Stomach (tissue), 8 donors: ENCODE measurements at regions not wholly inside any gene's neighbourhood (a gene's known extent, or its start where the extent isn't known, plus 50 kb on each side); places are given as distances from the start of the nearest gene placed in this dataset.

Experiments
- DNase-seq, 2 donors: peaks; one replicate each; pipeline versions ENCODE4 v3.0.0 to v3.0.0-alpha.2; 2013 to 2019
- H3K27ac ChIP-seq, 5 donors: fragments of 200-600 bp in 4 of 5; sonication (generic) in 4 of 5; one replicate each; pipeline ENCODE4 v1.5.1; 2013 to 2019; ENCODE audit warnings: mild to moderate bottlenecking in 1 of 5, moderate library complexity in 1 of 5
- H3K27me3 ChIP-seq, 3 donors: fragments of 200-600 bp; sonication (generic); one replicate each; pipeline ENCODE4 v1.5.1; 2017 to 2019; ENCODE audit warnings: mixed run types in 1 of 3
- H3K36me3 ChIP-seq, 4 donors: fragments of 200-600 bp; sonication (generic); 1 replicate in 3 of 4; 2 replicates in 1 of 4; pipeline ENCODE4 v1.5.1; 2016 to 2019
- H3K4me1 ChIP-seq, 4 donors: fragments of 200-600 bp; sonication (generic); one replicate each; pipeline ENCODE4 v1.5.1; 2016 to 2019
- H3K4me3 ChIP-seq, 4 donors: fragments of 200-600 bp; sonication (generic) in 3 of 4; one replicate each; pipeline ENCODE4 v1.5.1; 2016 to 2019; ENCODE audit warnings: mild to moderate bottlenecking in 1 of 4
- H3K9me3 ChIP-seq, 4 donors: fragments of 200-600 bp; sonication (generic); one replicate each; pipeline ENCODE4 v1.5.1; 2016 to 2019
- EP300 ChIP-seq: sonication (generic); formaldehyde crosslinking; IDR thresholded peaks from one replicate; pipeline ENCODE4 v1.6.1; 2017; ENCODE audit warnings: antibody characterized with exemption
- POLR2A ChIP-seq, 4 donors: fragments of 450-650 bp; IDR thresholded peaks; one replicate each; pipeline ENCODE4 v1.6.1; 2016; ENCODE audit warnings: antibody characterized with exemption in 4 of 4, control low read depth in 2 of 4, mild to moderate bottlenecking in 1 of 4, moderate library complexity in 1 of 4
- POLR2AphosphoS5 ChIP-seq, 3 donors: sonication (generic); formaldehyde crosslinking; IDR thresholded peaks; one replicate each; pipeline ENCODE4 v1.6.1; 2016; ENCODE audit warnings: antibody characterized with exemption in 3 of 3
- WGBS, 5 donors: extraction: QIAGEN DNeasy Blood & Tissue Kit in 3 of 5; methylation state at CpG; one replicate each; pipeline versions ENCODE4 v1.1.5 to v1.1.7; 2013 to 2018; 5-methylcytosine and 5-hydroxymethylcytosine counted together
- intact Hi-C: fragments of 100-400 bp; cut with DNase I; formaldehyde crosslinking; loops from one replicate; pipeline ENCODE4 v1.15.1; 2023; ENCODE audit warnings: low total_unique reads
- TF ChIP-seq, protein P1 (sequence below), 7 experiments: fragments of 450-650 bp in 4 of 7; fragments of 200-600 bp in 3 of 7; sonication (generic) in 3 of 7; IDR thresholded peaks; one replicate each; pipeline ENCODE4 v1.5.1; 2016 to 2019; ENCODE audit warnings: antibody characterized with exemption in 7 of 7, control low read depth in 2 of 7, mild to moderate bottlenecking in 1 of 7
- donor health status: healthy with polysubstance abuse.
- donor health status: Bipolar disorder and iron deficiency.
- donor health status: healthy.

DNA sequence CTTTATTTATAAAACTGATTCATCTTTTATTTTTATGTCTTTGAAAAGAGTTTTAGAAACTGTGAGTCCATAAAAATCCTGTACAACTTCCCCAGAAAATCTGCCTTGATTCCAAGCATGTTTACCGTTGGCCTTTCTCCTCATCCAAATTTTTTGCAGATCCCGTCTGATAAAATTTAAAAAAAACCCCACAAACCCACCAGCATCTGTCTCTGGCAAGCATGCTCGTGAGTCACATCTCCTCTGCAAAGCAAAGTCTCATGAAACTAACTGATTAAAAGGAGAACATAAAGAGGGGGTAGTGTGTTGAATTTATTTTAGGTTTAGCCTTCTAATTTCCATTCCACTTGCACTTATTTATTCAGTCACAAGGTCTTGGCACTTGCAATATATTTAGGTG lies 109.4 kb downstream of the MAT2B start:
- DNase-seq, result no peak
- intact Hi-C loops, result no loop called here
- H3K9me3 ChIP-seq, result no peaks in the 10 kb centered on the region
- H3K27ac ChIP-seq, result no peak overlapping the region
- no peak for TF ChIP-seq EP300
- no peak for TF ChIP-seq POLR2A (IDR thresholded peaks at IDR 0.05)
- TF ChIP-seq, protein P1, sequence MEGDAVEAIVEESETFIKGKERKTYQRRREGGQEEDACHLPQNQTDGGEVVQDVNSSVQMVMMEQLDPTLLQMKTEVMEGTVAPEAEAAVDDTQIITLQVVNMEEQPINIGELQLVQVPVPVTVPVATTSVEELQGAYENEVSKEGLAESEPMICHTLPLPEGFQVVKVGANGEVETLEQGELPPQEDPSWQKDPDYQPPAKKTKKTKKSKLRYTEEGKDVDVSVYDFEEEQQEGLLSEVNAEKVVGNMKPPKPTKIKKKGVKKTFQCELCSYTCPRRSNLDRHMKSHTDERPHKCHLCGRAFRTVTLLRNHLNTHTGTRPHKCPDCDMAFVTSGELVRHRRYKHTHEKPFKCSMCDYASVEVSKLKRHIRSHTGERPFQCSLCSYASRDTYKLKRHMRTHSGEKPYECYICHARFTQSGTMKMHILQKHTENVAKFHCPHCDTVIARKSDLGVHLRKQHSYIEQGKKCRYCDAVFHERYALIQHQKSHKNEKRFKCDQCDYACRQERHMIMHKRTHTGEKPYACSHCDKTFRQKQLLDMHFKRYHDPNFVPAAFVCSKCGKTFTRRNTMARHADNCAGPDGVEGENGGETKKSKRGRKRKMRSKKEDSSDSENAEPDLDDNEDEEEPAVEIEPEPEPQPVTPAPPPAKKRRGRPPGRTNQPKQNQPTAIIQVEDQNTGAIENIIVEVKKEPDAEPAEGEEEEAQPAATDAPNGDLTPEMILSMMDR (IDR thresholded peaks at IDR 0.05), result no peak
- no peak for TF ChIP-seq POLR2AphosphoS5 (IDR thresholded peaks at IDR 0.05)
- H3K4me1 ChIP-seq, result no peaks in the 10 kb centered on the region
- no peaks in the 10 kb centered on the region for H3K36me3 ChIP-seq
- WGBS, 5 donors, result 45 to 57% (median 52%) methylated on average over 3 of the region's 3 CpGs
- no peak overlapping the region for H3K4me3 ChIP-seq
- H3K27me3 ChIP-seq, result peaks cover 0 to 3% (median 0%) of the 10 kb centered on the region in 3 donors

DNA sequence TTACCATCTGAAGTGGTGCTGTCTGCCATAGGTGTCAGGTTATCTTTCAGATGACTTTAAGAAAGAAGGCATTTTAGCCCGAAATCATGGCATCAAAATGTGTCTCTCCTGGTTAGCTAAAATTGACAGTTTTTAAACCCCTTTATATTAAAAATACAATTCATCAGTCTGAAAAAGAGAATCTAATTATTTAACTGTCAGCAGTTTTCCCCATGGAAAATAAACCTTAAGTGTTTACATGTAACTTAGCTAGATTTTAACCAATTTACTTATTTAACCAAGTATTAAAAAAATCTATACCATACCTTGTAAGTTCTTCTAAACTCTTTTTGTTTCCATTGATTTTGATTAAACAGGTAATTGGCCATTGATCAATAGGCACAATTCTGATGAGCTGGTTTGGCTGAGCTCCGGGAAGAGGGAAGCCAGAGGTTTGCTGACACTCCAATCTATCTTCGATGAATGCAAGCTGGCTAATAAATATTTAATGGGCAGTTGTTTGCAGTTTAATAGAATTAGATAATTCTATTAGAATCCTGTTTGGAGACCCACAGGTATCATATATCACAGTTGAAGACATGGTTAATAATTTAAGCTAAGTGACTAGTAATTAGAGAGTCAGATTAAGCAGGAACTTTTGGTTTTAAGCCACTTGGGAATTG lies 114.0 kb downstream of the MAT2B start:
- no peaks in the 10 kb centered on the region for H3K36me3 ChIP-seq
- WGBS, 5 donors, result 74 to 86% (median 78%) methylated on average over 3 of the region's 3 CpGs
- peaks cover 0 to 3% (median 0%) of the 10 kb centered on the region in 3 donors for H3K27me3 ChIP-seq
- no peak overlapping the region for H3K27ac ChIP-seq
- no peaks in the 10 kb centered on the region for H3K4me1 ChIP-seq
- DNase-seq, result no peak
- TF ChIP-seq, protein P1 (IDR thresholded peaks at IDR 0.05), result no peak
- no peak for TF ChIP-seq POLR2AphosphoS5 (IDR thresholded peaks at IDR 0.05)
- TF ChIP-seq POLR2A (IDR thresholded peaks at IDR 0.05), result no peak
- no peak for TF ChIP-seq EP300
- intact Hi-C loops, result no loop called here
- H3K4me3 ChIP-seq, result no peak overlapping the region
- H3K9me3 ChIP-seq, result no peaks in the 10 kb centered on the region

DNA sequence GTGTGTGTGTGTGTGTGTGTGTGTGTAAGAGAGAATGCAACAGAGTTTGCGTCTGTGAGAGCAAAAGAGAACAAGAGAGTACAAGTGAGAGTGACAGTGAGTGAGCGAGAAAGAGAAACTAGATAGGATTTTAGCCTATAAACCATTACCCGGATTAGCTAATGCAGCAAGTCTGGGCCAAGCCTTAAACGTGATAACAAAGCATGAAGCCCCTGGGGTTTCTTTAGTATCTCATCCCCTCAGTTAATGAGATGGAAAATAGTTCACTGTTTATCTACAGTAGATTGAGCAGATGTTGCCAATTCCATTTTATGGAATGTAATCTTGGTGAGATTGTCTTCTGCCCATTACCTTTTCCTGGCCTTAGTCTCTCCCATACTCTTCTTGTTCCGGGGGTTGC lies 114.5 kb downstream of the MAT2B start:
- H3K36me3 ChIP-seq, result no peaks in the 10 kb centered on the region
- no peak for DNase-seq
- no peak overlapping the region for H3K4me3 ChIP-seq
- no peaks in the 10 kb centered on the region for H3K9me3 ChIP-seq
- WGBS, 5 donors, result 62 to 75% (median 70%) methylated on average over 5 of the region's 5 CpGs
- TF ChIP-seq EP300 (no peak), POLR2AphosphoS5 (IDR thresholded peaks at IDR 0.05) (no peak), POLR2A (IDR thresholded peaks at IDR 0.05) (no peak)
- TF ChIP-seq, protein P1 (IDR thresholded peaks at IDR 0.05), result no peak
- intact Hi-C loops, result no loop called here
- H3K27me3 ChIP-seq, result peaks cover 0 to 3% (median 0%) of the 10 kb centered on the region in 3 donors
- H3K4me1 ChIP-seq, result no peaks in the 10 kb centered on the region
- H3K27ac ChIP-seq, result no peak overlapping the region

DNA sequence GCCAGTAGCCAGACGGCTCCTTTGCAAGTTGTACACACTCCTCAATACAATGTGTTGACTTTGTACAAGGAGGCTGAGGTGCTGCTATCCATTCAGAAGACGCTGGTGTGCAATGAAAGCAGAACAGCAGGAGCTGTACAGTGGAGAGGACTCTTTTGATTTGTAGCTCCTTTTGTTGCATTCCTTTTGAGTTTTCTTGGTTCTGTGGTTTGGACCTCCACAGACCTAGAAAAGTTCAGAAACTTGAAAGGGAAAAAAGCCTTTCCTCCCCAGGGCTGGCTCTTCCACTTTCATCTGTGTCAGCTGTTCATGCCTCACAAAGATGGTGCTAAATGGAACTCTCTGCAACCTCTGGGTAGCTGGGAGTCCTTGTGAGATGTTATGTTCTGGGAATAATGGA lies 117.4 kb downstream of the MAT2B start:
- H3K36me3 ChIP-seq, result no peaks in the 10 kb centered on the region
- no peak overlapping the region for H3K4me3 ChIP-seq
- no peaks in the 10 kb centered on the region for H3K9me3 ChIP-seq
- intact Hi-C loops, result no loop called here
- DNase-seq, result no peak
- no peak overlapping the region for H3K27ac ChIP-seq
- no peaks in the 10 kb centered on the region for H3K4me1 ChIP-seq
- 21 to 67% (median 43%) methylated on average over 2 of the region's 2 CpGs for WGBS, 5 donors
- H3K27me3 ChIP-seq, result no peaks in the 10 kb centered on the region
- TF ChIP-seq POLR2AphosphoS5 (IDR thresholded peaks at IDR 0.05) (no peak), EP300 (no peak), POLR2A (IDR thresholded peaks at IDR 0.05) (no peak)
- TF ChIP-seq, protein P1 (IDR thresholded peaks at IDR 0.05), result no peak
